ENCODE measurements at regions not wholly inside any gene's neighbourhood (a gene's known extent, or its start where the extent isn't known, plus 50 kb on each side); places are given as distances from the start of the nearest gene placed in this dataset.

GRCh38 chr6:155850408-155850841 lies 394.8 kb upstream of the NOX3 start:
- Histone ChIP-seq H3K27me3 (ENCODE audit: insufficient read depth, poor library complexity, severe bottlenecking) (no peaks in the 10 kb centered on the region), H3K4me3 (replicated peaks; ENCODE audit: insufficient read depth, low read length) (no peak overlapping the region), H3K27ac (replicated peaks) (no peak overlapping the region)
- DNase-seq (ENCODE audit: low read depth in 1 of 2, low spot score in 1 of 2), result no peak
- TF ChIP-seq POLR2AphosphoS5 (IDR thresholded peaks at IDR 0.05; ENCODE audit: low read depth) (no peak), REST (IDR thresholded peaks at IDR 0.05; ENCODE audit: insufficient replicate concordance, low read depth) (no peak), CTCF (IDR thresholded peaks at IDR 0.05; ENCODE audit: insufficient read depth, low read length) (no peak), GABPA (IDR thresholded peaks at IDR 0.05; ENCODE audit: low read depth) (no peak), SPI1 (IDR thresholded peaks at IDR 0.05; ENCODE audit: borderline replicate concordance, low read depth) (no peak)

- TF ChIP-seq REST (IDR thresholded peaks at IDR 0.05; ENCODE audit: insufficient replicate concordance, low read depth) (no peak), CTCF (IDR thresholded peaks at IDR 0.05; ENCODE audit: insufficient read depth, low read length) (no peak), POLR2AphosphoS5 (IDR thresholded peaks at IDR 0.05; ENCODE audit: low read depth) (no peak), GABPA (IDR thresholded peaks at IDR 0.05; ENCODE audit: low read depth) (no peak), SPI1 (IDR thresholded peaks at IDR 0.05; ENCODE audit: borderline replicate concordance, low read depth) (no peak)
- no peak overlapping the region for H3K4me3 ChIP-seq (replicated peaks; ENCODE audit: insufficient read depth, low read length)
- no peaks in the 10 kb centered on the region for H3K27me3 ChIP-seq (ENCODE audit: insufficient read depth, poor library complexity, severe bottlenecking)
- DNase-seq (ENCODE audit: low read depth in 1 of 2, low spot score in 1 of 2), result no peak
- H3K27ac ChIP-seq (replicated peaks), result no peak overlapping the region
Observed at GRCh38 chr6:155847711-155848110, 392.1 kb upstream of the NOX3 start.

GRCh38 chr6:155837474-155837873 lies 381.8 kb upstream of the NOX3 start:
- TF ChIP-seq REST (IDR thresholded peaks at IDR 0.05; ENCODE audit: insufficient replicate concordance, low read depth) (no peak), CTCF (IDR thresholded peaks at IDR 0.05; ENCODE audit: insufficient read depth, low read length) (no peak), POLR2AphosphoS5 (IDR thresholded peaks at IDR 0.05; ENCODE audit: low read depth) (no peak), SPI1 (IDR thresholded peaks at IDR 0.05; ENCODE audit: borderline replicate concordance, low read depth) (no peak), GABPA (IDR thresholded peaks at IDR 0.05; ENCODE audit: low read depth) (no peak)
- Histone ChIP-seq H3K4me3 (replicated peaks; ENCODE audit: insufficient read depth, low read length) (no peak overlapping the region), H3K27ac (replicated peaks) (no peak overlapping the region), H3K27me3 (ENCODE audit: insufficient read depth, poor library complexity, severe bottlenecking) (no peaks in the 10 kb centered on the region)
- no peak for DNase-seq (ENCODE audit: low read depth in 1 of 2, low spot score in 1 of 2)
